ENCODE measurements at regions not wholly inside any gene's neighbourhood (a gene's known extent, or its start where the extent isn't known, plus 50 kb on each side); places are given as distances from the start of the nearest gene placed in this dataset.

DNA sequence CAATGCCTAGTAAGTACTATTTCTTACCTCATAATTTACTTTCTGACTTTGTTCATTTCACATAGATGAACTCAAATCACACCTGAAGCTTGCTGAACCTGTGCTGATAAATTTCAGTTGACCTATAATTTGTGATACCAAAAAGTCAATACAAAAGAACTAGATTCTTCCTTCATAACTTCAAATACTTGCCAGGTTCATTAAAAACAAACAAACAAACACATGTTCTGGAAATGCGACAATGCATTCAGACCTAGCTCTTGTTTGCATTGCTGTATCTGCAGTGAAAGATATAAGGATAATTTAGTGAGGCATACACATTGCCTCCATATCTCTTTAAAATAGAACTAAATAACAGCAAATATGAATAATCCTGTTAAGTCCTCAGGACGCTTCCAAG is 221.3 kb downstream of the GXYLT1 start:
- no peak for TF ChIP-seq CEBPB (IDR thresholded peaks at IDR 0.05)
- no peak for TF ChIP-seq FOXM1 (IDR thresholded peaks at IDR 0.05; ENCODE audit: borderline replicate concordance, low read depth)
- no peak for TF ChIP-seq EP300 (IDR thresholded peaks at IDR 0.05; ENCODE audit: borderline replicate concordance)
- TF ChIP-seq YY1 (IDR thresholded peaks at IDR 0.05; ENCODE audit: low read depth): no peak
- TF ChIP-seq, protein P1, sequence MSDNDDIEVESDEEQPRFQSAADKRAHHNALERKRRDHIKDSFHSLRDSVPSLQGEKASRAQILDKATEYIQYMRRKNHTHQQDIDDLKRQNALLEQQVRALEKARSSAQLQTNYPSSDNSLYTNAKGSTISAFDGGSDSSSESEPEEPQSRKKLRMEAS (IDR thresholded peaks at IDR 0.05): no peak
- no peak for TF ChIP-seq EGR1 (IDR thresholded peaks at IDR 0.05)
- no peak for TF ChIP-seq TCF12 (IDR thresholded peaks at IDR 0.05; ENCODE audit: low read depth)
- TF ChIP-seq, protein P2, sequence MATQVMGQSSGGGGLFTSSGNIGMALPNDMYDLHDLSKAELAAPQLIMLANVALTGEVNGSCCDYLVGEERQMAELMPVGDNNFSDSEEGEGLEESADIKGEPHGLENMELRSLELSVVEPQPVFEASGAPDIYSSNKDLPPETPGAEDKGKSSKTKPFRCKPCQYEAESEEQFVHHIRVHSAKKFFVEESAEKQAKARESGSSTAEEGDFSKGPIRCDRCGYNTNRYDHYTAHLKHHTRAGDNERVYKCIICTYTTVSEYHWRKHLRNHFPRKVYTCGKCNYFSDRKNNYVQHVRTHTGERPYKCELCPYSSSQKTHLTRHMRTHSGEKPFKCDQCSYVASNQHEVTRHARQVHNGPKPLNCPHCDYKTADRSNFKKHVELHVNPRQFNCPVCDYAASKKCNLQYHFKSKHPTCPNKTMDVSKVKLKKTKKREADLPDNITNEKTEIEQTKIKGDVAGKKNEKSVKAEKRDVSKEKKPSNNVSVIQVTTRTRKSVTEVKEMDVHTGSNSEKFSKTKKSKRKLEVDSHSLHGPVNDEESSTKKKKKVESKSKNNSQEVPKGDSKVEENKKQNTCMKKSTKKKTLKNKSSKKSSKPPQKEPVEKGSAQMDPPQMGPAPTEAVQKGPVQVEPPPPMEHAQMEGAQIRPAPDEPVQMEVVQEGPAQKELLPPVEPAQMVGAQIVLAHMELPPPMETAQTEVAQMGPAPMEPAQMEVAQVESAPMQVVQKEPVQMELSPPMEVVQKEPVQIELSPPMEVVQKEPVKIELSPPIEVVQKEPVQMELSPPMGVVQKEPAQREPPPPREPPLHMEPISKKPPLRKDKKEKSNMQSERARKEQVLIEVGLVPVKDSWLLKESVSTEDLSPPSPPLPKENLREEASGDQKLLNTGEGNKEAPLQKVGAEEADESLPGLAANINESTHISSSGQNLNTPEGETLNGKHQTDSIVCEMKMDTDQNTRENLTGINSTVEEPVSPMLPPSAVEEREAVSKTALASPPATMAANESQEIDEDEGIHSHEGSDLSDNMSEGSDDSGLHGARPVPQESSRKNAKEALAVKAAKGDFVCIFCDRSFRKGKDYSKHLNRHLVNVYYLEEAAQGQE (IDR thresholded peaks at IDR 0.05; ENCODE audit: low read depth): no peak
- TF ChIP-seq RAD21 (IDR thresholded peaks at IDR 0.05; ENCODE audit: low read depth): no peak
- no peak for TF ChIP-seq TEAD4 (IDR thresholded peaks at IDR 0.05)
- no peak for TF ChIP-seq TAF1 (IDR thresholded peaks at IDR 0.05; ENCODE audit: low read depth)
- no peak for TF ChIP-seq ZBTB7A (IDR thresholded peaks at IDR 0.05; ENCODE audit: low read depth)
- no peak for TF ChIP-seq CREB1 (IDR thresholded peaks at IDR 0.05; ENCODE audit: low read depth)
- TF ChIP-seq, protein P3, sequence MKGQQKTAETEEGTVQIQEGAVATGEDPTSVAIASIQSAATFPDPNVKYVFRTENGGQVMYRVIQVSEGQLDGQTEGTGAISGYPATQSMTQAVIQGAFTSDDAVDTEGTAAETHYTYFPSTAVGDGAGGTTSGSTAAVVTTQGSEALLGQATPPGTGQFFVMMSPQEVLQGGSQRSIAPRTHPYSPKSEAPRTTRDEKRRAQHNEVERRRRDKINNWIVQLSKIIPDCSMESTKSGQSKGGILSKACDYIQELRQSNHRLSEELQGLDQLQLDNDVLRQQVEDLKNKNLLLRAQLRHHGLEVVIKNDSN (IDR thresholded peaks at IDR 0.05): no peak

All from Ishikawa (cell line).